ENCODE measurements at regions not wholly inside any gene's neighbourhood (a gene's known extent, or its start where the extent isn't known, plus 50 kb on each side); places are given as distances from the start of the nearest gene placed in this dataset.
"Not testable (repeated sequence)": the region's sequence is repeated elsewhere in the genome, so short reads cannot be mapped to it uniquely, and the experiment has no call there.

- H3K56ac ChIP-seq (replicated peaks; ENCODE audit: insufficient read length, low read depth, low read length); H4K20me1 ChIP-seq (replicated peaks in 1 of 2; ENCODE audit: control insufficient read depth in 1 of 2, insufficient read depth in 2 of 2, low read length in 2 of 2); H3K4me1 ChIP-seq (replicated peaks in 1 of 4; ENCODE audit: control insufficient read depth in 3 of 4, insufficient read depth in 4 of 4, low read length in 3 of 4); H3K79me2 ChIP-seq (ENCODE audit: control insufficient read depth in 1 of 2, insufficient read depth in 2 of 2, low read length in 2 of 2); POLR2A ChIA-PET (ENCODE audit: partially characterized antibody); H3K36me3 ChIP-seq (ENCODE audit: control insufficient read depth in 2 of 4, insufficient read depth in 4 of 4, low read length in 3 of 4); H3K9me3 ChIP-seq (ENCODE audit: insufficient read depth in 2 of 2, low read depth in 1 of 2, low read length in 1 of 2); H2BK15ac ChIP-seq (ENCODE audit: low read length); H2AFZ ChIP-seq (ENCODE audit: low read length); H2BK12ac ChIP-seq (ENCODE audit: low read depth, low read length); H3K79me1 ChIP-seq (ENCODE audit: low read depth, low read length); H2BK5ac ChIP-seq (ENCODE audit: low read depth, low read length); FAIRE-seq; H3K4me3 ChIP-seq (ENCODE audit: extremely low read depth in 1 of 4, insufficient read depth in 2 of 4, low read depth in 3 of 4, low read length in 4 of 4); H4K5ac ChIP-seq (ENCODE audit: insufficient read length, low read depth, low read length); H2BK120ac ChIP-seq (replicated peaks; ENCODE audit: low read depth, low read length); H4K91ac ChIP-seq (replicated peaks; ENCODE audit: insufficient read length, low read length); H3K23ac ChIP-seq (ENCODE audit: insufficient read length); H3K9ac ChIP-seq (replicated peaks in 1 of 4; ENCODE audit: extremely low read depth in 1 of 4, low read depth in 3 of 4, low read length in 3 of 4); H2AK5ac ChIP-seq (ENCODE audit: low read depth, low read length); DNase-seq (ENCODE audit: low read depth in 1 of 2, low spot score in 2 of 2); H3K4ac ChIP-seq (replicated peaks; ENCODE audit: insufficient read length, low read depth, low read length); H3K4me2 ChIP-seq (ENCODE audit: insufficient read depth in 1 of 2, low read depth in 2 of 2, low read length in 2 of 2); H3K27ac ChIP-seq (ENCODE audit: low read depth, low read length); H2BK20ac ChIP-seq (ENCODE audit: low read length); H3K18ac ChIP-seq (ENCODE audit: extremely low read depth, low read length); H3K27me3 ChIP-seq (replicated peaks in 1 of 4; ENCODE audit: control insufficient read depth in 3 of 4, extremely low read depth in 1 of 4, insufficient read depth in 3 of 4, low read length in 3 of 4); H4K8ac ChIP-seq (ENCODE audit: extremely low read depth, insufficient read depth, low read length); H3K23me2 ChIP-seq (ENCODE audit: low read depth, low read length); H3K14ac ChIP-seq (ENCODE audit: insufficient read length): not testable (repeated sequence)
- 95% methylated on average over 2 of the region's 2 CpGs; no CpG with 5 or more reads in 1 of the 2 experiments for WGBS, 2 experiments (ENCODE audit: extremely low coverage in 1 of 2, insufficient coverage in 1 of 2, insufficient read length in 1 of 2, insufficient replicate concordance in 2 of 2, low coverage in 1 of 2, low lambda C conversion rate in 2 of 2, missing lambda C conversion rate in 1 of 2)
- CTCF ChIA-PET (ENCODE audit: partially characterized antibody): interaction anchor here (0.7 to 1.2 kb wide), 2 partner anchors 12 to 552 kb away, joined by 3 to 4 read pairs; no protein-coding TSS in a partner anchor
Measured at GRCh38 chr17:61539728-61540127, 51.3 kb downstream of the NACA2 start.
